ENCODE measurements at regions not wholly inside any gene's neighbourhood (a gene's known extent, or its start where the extent isn't known, plus 50 kb on each side); places are given as distances from the start of the nearest gene placed in this dataset.

DNA sequence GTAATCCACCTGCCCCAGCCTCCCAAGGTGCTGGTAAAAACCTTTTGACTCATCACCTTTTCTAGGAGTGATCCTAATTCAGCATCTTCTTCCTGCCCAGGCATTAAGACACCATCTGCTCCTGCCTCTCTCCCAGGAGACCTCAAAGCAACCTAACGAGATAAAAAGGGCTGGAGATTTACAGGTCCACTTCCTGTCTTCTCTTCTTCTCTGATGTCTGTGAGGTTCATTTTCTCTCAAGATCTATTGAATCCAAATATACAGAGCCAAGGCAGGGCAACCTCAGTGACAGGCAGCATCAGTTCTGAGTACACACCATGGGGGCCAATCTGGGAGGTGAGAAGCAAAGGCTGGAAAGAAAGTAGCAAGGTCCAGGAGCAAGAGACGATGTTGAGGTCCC is 219.4 kb downstream of the SETD4 start:
- no peaks in the 10 kb centered on the region for H3K36me3 ChIP-seq
- intact Hi-C loops (cut with DNase I), result loop anchor here in 8 of 10 donors (1.0 to 10.0 kb wide), 16 partner anchors 94 to 1148 kb away; partner anchors contain the start of gene RUNX1 (in 2 of the 8)
- DNase-seq (no peak), ATAC-seq (no peak)
- H3K4me3 ChIP-seq, result no peak overlapping the region
- H3K27ac ChIP-seq, result no peak overlapping the region
- no peaks in the 10 kb centered on the region for H3K9me3 ChIP-seq
- TF ChIP-seq POLR2A (IDR thresholded peaks at IDR 0.05), result no peak
- no peak for TF ChIP-seq CTCF (IDR thresholded peaks at IDR 0.05)
- H3K27me3 ChIP-seq, result no peaks in the 10 kb centered on the region
- WGBS, 4 donors, result 59 to 66% (median 62%) methylated on average over 2 of the region's 2 CpGs
- peaks cover 0 to 7% (median 0%) of the 10 kb centered on the region in 12 donors for H3K4me1 ChIP-seq

DNA sequence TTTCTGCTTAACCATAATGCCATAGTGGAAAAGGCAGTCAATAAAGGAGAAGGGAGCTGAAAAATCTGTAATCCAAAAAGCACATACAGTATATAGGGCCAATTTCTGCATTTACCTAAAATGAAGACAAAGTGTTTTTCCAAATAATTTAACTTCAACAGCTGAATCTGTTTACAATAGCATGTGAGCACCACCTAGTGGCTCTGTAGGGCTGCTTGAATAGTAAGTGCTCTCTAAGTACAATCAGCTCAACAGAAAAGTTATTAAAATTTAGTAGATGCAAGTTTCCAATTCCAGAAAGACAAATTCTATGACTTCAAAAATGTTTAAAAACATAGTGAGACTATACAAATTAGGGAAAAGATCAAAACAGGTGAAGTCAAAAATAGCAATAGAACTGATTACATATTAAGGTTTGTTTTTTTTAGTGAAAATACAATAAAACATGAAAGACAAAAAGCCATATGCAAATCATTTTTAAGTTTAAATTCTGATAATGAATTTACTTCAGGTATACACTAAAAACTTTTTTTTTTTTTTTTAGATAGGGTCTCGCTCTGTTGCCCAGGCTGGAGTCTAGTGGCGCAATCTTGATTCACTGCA is 220.0 kb downstream of the SETD4 start:
- Histone ChIP-seq H3K27me3 (no peaks in the 10 kb centered on the region), H3K4me3 (no peak overlapping the region), H3K27ac (no peak overlapping the region), H3K9me3 (no peaks in the 10 kb centered on the region), H3K36me3 (no peaks in the 10 kb centered on the region), H3K4me1 (peaks cover 0 to 7% (median 0%) of the 10 kb centered on the region in 12 donors)
- ATAC-seq, result peak in 3 of 4 donors; percentile 51 to 62 (median 58)
- DNase-seq, result peak in 4 of 5 donors; percentile 48 to 64 (median 56)
- intact Hi-C loops (cut with DNase I), result loop anchor here in 8 of 10 donors (1.0 to 10.0 kb wide), 16 partner anchors 95 to 1147 kb away; partner anchors contain the start of gene RUNX1 (in 2 of the 8)
- 93 to 98% (median 95%) methylated on average over 2 of the region's 2 CpGs for WGBS, 4 donors
- peak; percentile 62 to 87 (median 82) for TF ChIP-seq CTCF (IDR thresholded peaks at IDR 0.05)
- no peak for TF ChIP-seq POLR2A (IDR thresholded peaks at IDR 0.05)

GRCh38 chr21:35838987-35839763 is 221.2 kb downstream of the SETD4 start:
- intact Hi-C loops (cut with DNase I), result loop anchor here in 5 of 10 donors (5.0 to 10.0 kb wide), 5 partner anchors 787 to 1097 kb away; no protein-coding TSS in a partner anchor
- peak in 3 of 4 donors; percentile 53 to 54 (median 53) for ATAC-seq
- H3K27ac ChIP-seq, result no peak overlapping the region

More at GRCh38 chr21:35838987-35839763, 221.2 kb downstream of the SETD4 start:
- Histone ChIP-seq H3K36me3 (no peaks in the 10 kb centered on the region), H3K27me3 (no peaks in the 10 kb centered on the region), H3K4me3 (no peak overlapping the region), H3K4me1 (peaks cover 0 to 8% (median 0%) of the 10 kb centered on the region in 12 donors), H3K9me3 (no peaks in the 10 kb centered on the region)
- TF ChIP-seq POLR2A (IDR thresholded peaks at IDR 0.05) (no peak), CTCF (IDR thresholded peaks at IDR 0.05) (no peak)
- 57 to 62% (median 61%) methylated on average over 7 of the region's 7 CpGs for WGBS, 4 donors
- no peak for DNase-seq

All from heart left ventricle (tissue), 16 donors.